ENCODE measurements at regions not wholly inside any gene's neighbourhood (a gene's known extent, or its start where the extent isn't known, plus 50 kb on each side); places are given as distances from the start of the nearest gene placed in this dataset.

DNA sequence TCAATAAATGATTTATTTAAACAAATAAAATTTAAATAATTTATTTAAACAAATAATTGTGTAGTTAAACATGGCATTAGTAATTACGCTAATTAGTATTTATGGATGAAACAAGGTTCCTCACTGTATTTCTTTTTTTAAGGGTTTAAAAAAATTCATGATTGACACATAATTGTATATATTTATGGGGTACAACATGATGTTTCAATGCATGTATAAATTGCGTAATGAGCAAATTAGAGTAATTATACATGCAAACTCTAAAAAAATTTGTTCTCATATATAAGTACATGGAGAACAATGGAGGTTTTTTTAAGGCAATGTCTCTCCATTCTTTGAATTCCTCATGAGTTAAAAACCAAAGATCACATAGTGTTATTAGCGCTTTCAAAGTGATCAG lies 115.7 kb upstream of the KLF3 start:
- Histone ChIP-seq H3K4me3 (ENCODE audit: insufficient read depth, low read depth, low read length) (no peak overlapping the region), H3K27me3 (ENCODE audit: control insufficient read depth, insufficient read depth, low read length) (peaks cover 22% of the 10 kb centered on the region)
- DNase-seq = no peak

DNA sequence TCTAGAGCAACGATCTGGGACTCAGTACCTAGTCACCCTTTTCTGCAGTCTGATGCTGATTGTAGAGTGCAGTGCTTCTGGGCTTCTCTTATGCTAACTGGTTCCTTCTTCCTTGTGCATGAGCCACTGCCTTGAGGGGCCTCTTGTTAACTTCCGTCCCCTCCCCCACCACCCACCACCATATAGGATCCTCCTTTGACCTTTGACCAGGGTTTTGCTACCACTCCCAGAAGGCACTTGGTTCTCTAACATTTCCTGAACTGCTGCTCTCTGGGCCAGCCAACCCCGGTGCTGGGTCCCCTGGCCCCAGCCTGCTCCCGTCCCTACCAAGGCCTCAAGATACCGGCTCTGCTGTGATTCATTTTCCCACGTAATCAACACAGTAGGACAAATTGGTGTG lies 104.6 kb upstream of the KLF3 start:
- no peak overlapping the region for H3K4me3 ChIP-seq (ENCODE audit: insufficient read depth, low read depth, low read length)
- no peaks in the 10 kb centered on the region for H3K27me3 ChIP-seq (ENCODE audit: control insufficient read depth, insufficient read depth, low read length)
- H3K36me3 ChIP-seq (replicated peaks; ENCODE audit: control insufficient read depth, insufficient read depth, low read length) = no peaks in the 10 kb centered on the region
- DNase-seq = peak; percentile 18

More for the DNA sequence above, 115.7 kb upstream of the KLF3 start:
- no peaks in the 10 kb centered on the region for H3K36me3 ChIP-seq (replicated peaks; ENCODE audit: control insufficient read depth, insufficient read depth, low read length)

DNA sequence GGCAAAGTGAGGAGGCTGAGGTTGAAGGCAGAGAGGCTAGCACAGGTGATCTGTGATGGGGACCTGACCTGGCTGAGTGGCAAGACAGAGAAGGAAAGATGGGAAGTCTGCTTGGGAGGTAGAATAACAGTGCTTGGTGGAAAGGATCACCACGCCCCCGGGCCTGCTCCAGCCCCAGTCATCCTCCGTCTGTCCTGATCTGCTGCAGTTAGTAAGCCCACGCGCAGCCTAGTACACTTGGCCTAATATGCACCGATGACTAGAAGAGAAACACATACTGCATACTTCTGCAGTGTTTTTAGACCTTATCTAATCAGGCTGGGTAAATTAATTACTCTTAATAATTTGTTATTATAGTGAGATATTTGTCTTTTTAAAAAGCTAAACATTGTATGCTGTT lies 103.7 kb upstream of the KLF3 start:
- H3K4me3 ChIP-seq (ENCODE audit: insufficient read depth, low read depth, low read length) = no peak overlapping the region
- DNase-seq = no peak
- H3K36me3 ChIP-seq (replicated peaks; ENCODE audit: control insufficient read depth, insufficient read depth, low read length) = no peaks in the 10 kb centered on the region
- no peaks in the 10 kb centered on the region for H3K27me3 ChIP-seq (ENCODE audit: control insufficient read depth, insufficient read depth, low read length)

DNA sequence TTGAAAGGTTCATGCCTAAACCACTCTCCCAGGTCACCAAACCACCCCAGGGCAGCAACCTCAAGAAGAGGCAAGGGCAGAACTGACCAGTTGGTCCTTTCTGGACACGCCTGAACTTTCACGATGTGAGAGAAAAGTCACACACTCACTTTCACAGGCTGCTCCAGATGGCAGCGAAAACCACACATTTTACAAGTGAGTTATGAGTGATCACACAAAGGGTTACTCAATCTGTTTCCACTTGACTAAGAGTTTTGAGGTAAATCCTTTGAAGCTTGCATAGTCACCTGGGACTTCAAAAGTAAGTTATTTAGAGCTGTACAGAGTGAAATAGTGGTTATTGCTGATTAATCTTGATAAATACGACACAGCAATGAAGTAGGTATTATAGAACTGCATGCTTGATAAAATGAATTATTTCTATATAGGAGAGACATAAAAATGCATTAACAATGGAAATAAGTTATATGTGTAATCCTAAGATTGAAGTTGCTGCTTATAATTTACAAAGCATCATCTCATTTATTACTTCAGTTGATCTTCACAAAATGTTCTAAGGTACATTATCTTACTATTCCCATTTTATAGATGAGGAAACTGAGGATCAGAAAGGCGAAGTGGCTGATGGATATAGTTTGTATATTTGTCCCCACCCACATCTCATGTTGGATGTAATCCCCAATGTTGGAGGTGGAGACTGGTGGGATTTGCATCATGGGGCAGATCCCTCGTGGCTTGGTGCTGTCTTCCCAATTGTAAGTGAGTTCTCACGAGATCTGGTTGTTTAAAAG lies 103.0 kb upstream of the KLF3 start:
- no peak for DNase-seq
- Histone ChIP-seq H3K27me3 (ENCODE audit: control insufficient read depth, insufficient read depth, low read length) (no peaks in the 10 kb centered on the region), H3K36me3 (replicated peaks; ENCODE audit: control insufficient read depth, insufficient read depth, low read length) (no peaks in the 10 kb centered on the region), H3K4me3 (ENCODE audit: insufficient read depth, low read depth, low read length) (no peak overlapping the region)

DNA sequence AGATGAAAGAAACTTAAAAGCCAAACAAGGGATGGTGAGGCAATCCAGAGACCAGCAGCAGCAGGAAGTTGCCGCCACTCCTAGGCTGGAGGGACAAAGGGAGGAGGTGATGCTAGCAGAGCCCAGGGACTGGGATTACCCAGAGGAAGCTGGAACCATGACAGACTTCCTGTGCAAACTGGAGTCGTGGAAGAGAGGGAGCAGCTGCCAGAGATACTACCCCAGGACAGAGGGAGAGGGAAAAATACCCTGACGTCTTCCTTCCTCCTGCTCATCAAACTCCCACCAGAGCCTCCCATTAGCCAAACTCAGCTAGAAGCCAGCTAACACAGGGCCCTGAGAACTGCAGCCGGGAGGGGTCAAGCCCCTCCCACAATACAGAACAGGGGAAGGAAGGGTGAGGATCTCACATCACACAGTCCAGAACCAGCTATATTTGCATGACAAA lies 101.2 kb upstream of the KLF3 start:
- no peak overlapping the region for H3K4me3 ChIP-seq (ENCODE audit: insufficient read depth, low read depth, low read length)
- peak; percentile 36 for DNase-seq
- H3K27me3 ChIP-seq (ENCODE audit: control insufficient read depth, insufficient read depth, low read length) = no peaks in the 10 kb centered on the region
- H3K36me3 ChIP-seq (replicated peaks; ENCODE audit: control insufficient read depth, insufficient read depth, low read length) = no peaks in the 10 kb centered on the region

DNA sequence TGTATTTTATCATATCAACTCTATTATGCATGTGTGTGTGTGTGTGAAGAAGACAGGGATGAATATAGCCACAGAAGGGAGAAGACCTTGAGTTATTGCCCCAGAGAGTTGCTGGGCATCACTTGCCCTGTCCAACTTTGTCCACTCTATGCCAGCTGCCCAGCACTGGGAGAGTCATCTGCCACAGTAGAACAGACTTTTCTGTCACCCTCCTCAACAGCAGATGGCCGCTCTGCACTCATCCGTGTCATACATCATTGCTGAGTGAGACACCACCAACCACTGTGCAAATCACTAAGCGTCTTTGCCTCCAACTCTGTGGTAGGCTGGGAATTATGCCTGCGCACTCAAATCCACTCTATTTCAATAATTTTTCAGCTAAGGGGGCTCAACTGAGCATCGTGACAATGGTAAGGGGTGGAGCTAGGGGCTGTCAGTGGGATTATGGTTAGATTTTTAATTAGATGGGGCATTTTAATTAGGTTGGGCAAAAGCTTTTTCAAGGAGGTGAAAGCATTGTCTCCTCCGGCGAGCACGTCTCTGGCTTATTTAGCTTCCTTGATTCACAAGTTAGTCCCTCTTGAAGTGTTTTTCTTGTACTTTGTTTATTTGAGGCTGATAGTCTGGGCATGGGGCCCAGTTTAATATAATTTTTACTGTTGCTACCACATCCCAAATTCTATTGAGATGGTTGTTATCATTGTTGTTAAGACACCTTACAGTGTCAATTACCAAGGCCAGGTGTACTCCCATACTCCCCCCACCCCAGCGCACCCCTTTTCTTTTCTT lies 100.1 kb upstream of the KLF3 start:
- H3K4me3 ChIP-seq (ENCODE audit: insufficient read depth, low read depth, low read length) = no peak overlapping the region
- DNase-seq = no peak

DNA sequence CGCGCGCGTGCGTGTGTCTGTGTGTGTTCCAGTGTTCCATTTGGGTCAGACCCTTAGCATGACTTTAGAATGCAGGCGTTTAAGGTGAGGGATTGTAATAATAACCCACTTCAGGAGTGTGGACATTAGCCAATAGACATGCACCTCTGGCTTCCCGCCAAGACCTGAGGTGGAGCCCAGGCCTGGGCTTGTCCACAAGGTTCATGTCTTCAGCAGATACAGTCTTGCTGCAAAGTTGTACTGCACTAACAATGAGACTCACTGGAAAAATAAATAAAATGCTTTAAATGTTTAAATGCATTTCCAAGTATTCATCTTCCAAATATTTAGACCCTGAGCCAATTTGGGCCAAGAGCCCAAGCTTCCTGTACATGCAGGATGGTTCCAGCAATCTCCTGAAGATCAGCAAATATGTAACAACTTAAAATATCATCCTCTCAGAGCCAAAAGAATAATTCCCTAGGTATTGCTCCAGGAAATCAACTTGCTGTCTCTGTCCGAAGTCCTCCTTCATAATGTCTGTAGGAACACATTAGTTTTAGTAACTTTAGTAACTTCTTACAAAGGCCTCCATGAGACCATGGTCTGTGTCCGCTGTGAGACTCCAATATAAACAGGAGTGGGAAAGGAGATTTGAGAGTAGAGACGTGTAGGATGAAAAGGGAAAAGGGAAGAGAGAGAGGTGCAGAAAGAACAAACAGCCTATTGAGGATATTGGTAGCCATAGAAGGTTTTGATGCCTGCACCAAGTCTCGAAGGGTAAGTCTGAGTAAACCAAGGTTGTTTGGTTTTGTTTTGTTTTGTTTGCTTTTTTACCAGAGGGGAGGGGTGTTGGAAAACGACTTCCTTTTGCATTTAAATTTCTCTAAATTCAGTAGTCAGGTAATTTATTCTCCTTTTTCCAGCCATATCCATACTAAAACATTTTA lies 98.5 kb upstream of the KLF3 start:
- Histone ChIP-seq H3K27me3 (ENCODE audit: control insufficient read depth, insufficient read depth, low read length) (no peaks in the 10 kb centered on the region), H3K4me3 (ENCODE audit: insufficient read depth, low read depth, low read length) (no peak overlapping the region), H3K36me3 (replicated peaks; ENCODE audit: control insufficient read depth, insufficient read depth, low read length) (no peaks in the 10 kb centered on the region)
- no peak for DNase-seq

More for the DNA sequence above, 100.1 kb upstream of the KLF3 start:
- Histone ChIP-seq H3K27me3 (ENCODE audit: control insufficient read depth, insufficient read depth, low read length) (no peaks in the 10 kb centered on the region), H3K36me3 (replicated peaks; ENCODE audit: control insufficient read depth, insufficient read depth, low read length) (no peaks in the 10 kb centered on the region)

DNA sequence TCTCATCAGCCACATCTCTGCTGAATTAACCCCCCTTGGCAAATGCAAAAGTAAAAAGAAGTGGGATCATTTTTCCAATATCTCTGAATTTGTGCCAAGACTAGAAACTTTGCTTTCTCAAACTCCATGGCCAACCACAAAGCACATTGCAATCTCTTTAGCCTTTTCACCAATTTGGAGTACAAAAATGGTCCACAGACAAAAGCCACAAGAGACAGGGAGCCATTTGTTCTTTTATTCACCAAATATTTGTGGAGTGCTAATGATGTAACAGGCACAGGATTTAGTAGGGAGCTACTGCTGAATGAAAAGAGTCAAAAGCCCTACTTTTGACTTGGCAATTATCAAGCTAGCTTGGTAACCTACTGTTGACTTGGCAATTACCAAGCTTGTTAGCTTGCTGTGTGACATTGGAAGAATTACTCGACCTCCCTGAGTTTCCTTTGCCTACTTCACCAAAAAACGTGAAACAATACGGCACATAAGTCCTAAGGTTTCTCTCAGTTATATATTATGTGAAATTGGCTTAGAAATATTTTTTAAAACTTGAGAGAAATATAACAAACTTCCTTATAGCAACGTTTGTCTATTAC lies 97.1 kb upstream of the KLF3 start:
- DNase-seq = no peak

DNA sequence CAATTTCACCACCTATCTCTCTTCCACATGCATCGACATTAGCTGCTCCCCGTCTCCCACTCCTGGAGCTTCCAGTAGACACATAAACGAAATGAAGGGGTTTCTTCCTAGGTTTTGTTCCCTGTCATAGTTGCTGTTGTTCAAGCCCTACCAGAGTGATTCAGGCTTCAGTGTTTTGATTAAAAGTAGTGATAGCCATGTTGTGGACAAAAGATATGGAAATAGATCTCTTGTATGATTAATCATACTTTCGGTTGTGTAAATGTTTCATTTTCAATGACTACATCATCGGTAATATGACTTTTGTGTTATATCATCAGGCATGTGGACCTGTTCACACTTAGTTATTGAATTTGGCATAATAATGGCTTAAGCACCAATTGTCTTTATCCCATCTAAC lies 96.5 kb upstream of the KLF3 start:
- DNase-seq = no peak
- Histone ChIP-seq H3K27me3 (ENCODE audit: control insufficient read depth, insufficient read depth, low read length) (no peaks in the 10 kb centered on the region), H3K4me3 (ENCODE audit: insufficient read depth, low read depth, low read length) (no peak overlapping the region), H3K36me3 (replicated peaks; ENCODE audit: control insufficient read depth, insufficient read depth, low read length) (no peaks in the 10 kb centered on the region)

More for the DNA sequence above, 97.1 kb upstream of the KLF3 start:
- no peak overlapping the region for H3K4me3 ChIP-seq (ENCODE audit: insufficient read depth, low read depth, low read length)
- no peaks in the 10 kb centered on the region for H3K27me3 ChIP-seq (ENCODE audit: control insufficient read depth, insufficient read depth, low read length)
- H3K36me3 ChIP-seq (replicated peaks; ENCODE audit: control insufficient read depth, insufficient read depth, low read length) = no peaks in the 10 kb centered on the region

DNA sequence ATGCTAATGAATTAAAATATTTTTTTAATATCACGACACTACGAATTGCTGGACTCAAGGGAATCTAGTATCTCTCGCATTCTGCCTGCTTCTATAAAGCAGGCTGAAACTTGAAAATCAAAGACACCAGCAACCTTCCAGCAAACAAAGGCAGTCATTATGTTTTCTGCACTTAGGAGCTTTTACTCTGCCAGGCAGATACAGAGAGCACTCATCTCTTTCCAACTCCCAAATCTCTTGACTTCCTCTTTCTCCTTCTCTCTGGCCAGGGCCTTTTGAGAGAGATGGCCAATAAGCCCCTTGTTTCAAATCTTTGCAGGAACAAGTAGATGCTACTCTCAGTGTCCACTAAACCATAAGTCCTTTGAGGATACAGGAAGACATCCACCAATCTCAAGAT lies 95.2 kb upstream of the KLF3 start:
- Histone ChIP-seq H3K36me3 (replicated peaks; ENCODE audit: control insufficient read depth, insufficient read depth, low read length) (no peaks in the 10 kb centered on the region), H3K27me3 (ENCODE audit: control insufficient read depth, insufficient read depth, low read length) (no peaks in the 10 kb centered on the region), H3K4me3 (ENCODE audit: insufficient read depth, low read depth, low read length) (no peak overlapping the region)
- no peak for DNase-seq

DNA sequence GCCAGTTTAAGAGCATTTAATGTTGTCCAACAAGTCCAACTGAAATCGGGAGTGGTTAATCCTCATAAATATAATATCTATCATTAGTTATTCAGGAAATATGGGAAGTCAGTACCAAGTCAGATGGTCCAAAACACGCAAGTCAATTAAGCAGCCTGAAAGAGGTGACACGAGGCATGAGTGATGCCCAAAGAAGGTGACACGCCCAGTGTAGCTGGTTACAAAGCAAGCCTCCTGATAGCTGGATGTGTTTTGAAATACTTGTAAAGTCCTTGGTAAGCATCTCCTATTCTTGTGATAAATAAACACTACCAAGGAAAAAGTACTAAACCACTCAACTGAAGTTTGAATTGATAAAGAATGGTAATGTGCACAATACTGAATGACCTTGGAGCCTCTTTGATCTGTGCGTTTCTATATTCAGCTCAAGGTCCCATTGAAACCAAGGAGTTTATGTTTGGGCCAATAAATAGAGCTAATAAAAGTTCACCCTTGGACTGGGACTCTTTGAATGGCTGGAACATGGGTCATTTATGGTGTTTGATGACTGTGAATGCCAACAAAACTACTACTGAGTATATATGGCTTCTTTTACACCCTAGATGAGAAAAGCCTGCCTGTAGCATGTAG lies 93.2 kb upstream of the KLF3 start:
- H3K4me3 ChIP-seq (ENCODE audit: insufficient read depth, low read depth, low read length) = no peak overlapping the region
- no peak for DNase-seq
- H3K36me3 ChIP-seq (replicated peaks; ENCODE audit: control insufficient read depth, insufficient read depth, low read length) = no peaks in the 10 kb centered on the region
- no peaks in the 10 kb centered on the region for H3K27me3 ChIP-seq (ENCODE audit: control insufficient read depth, insufficient read depth, low read length)

DNA sequence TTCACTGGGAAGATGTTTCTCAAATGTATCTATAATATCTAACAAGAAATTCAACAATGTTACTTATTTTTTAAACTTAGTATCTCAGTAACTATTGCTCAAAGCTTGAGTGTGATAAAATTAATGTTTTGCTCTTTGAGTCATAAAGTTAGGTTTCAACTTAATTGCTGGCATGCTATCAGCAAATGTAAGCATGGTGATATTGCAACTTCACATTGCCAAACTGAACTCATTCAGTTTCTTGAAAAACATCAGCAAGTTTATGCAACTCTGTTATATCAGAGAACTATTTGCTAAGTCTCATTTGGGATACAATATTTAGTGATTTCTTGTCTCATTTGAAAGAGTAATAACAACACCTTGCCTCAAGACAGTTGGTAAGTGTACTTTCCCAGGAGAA lies 91.2 kb upstream of the KLF3 start:
- Histone ChIP-seq H3K4me3 (ENCODE audit: insufficient read depth, low read depth, low read length) (no peak overlapping the region), H3K27me3 (ENCODE audit: control insufficient read depth, insufficient read depth, low read length) (no peaks in the 10 kb centered on the region), H3K36me3 (replicated peaks; ENCODE audit: control insufficient read depth, insufficient read depth, low read length) (no peaks in the 10 kb centered on the region)
- DNase-seq = no peak

DNA sequence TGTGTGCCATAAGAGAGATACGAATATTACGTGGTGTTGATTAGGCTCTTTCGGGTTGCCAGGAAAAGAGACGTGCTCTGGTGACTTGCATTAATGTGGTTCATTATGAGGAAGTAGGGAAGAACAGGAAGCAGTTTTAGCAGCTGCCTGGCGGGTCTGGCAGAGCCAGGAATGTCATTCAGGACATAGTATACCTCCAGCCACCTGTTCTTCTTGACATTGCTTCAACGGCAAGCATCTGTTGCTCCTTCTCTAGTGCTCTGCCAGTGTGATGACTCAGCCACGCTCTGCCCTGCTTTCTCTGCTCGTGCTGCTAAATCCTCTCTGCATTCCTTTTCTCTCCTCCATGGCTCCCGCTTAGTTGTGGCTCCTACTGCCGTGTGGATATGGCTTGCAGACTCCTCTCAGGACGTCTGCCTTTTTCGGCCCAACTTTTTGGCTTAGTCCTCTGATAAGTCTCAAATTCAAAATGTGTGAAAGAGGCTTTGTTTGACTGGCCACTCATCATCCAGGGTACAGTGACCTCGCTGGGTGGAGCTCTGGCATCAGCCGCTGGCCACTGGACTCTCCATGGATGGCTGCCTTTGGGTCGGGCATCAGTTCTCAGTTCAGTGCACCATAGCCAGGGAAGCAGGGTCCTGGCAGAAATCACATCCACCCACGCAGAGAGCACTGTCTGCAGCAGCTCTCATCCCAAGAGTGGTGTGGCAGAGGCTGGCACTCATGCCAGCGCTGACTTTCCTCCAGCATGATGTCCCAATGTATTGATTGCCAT lies 89.3 kb upstream of the KLF3 start:
- Histone ChIP-seq H3K27me3 (ENCODE audit: control insufficient read depth, insufficient read depth, low read length) (no peaks in the 10 kb centered on the region), H3K36me3 (replicated peaks; ENCODE audit: control insufficient read depth, insufficient read depth, low read length) (no peaks in the 10 kb centered on the region), H3K4me3 (ENCODE audit: insufficient read depth, low read depth, low read length) (no peak overlapping the region)
- DNase-seq = no peak
